ENCODE measurements at regions not wholly inside any gene's neighbourhood (a gene's known extent, or its start where the extent isn't known, plus 50 kb on each side); places are given as distances from the start of the nearest gene placed in this dataset.

DNA sequence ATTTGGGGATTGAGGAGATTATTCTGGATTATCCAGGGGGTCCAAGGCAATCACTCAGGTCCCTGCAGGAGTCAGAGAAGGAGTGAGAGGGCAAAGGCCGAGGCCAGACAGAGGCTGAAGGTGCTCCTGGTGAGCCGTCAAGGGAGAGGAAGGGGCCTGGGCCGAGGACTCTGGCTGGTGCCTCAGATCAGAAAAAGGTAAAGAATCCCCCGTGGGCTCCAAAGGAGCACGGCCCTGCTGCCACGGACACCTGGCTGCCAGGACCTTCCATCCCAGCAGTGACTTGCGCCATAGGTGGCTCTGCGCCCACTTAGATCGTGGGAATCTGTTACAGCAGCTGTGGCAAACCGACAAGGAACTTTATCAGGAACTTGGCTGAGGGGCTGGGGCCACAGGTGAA, 374.8 kb upstream of the MYT1L start:
- no peak for TF ChIP-seq CTCF (IDR thresholded peaks at IDR 0.05)
- H3K4me1 Mint-ChIP-seq: peaks cover 17% of the 10 kb centered on the region
- H3K4me3 Mint-ChIP-seq: no peak overlapping the region
- peaks cover 20% of the 10 kb centered on the region for H3K27me3 Mint-ChIP-seq (ENCODE audit: low read depth, poor library complexity)
- no peaks in the 10 kb centered on the region for H3K9me3 Mint-ChIP-seq
- no peaks in the 10 kb centered on the region for H3K36me3 Mint-ChIP-seq (ENCODE audit: low read depth)
- DNase-seq: no peak
- no peak overlapping the region for H3K27ac Mint-ChIP-seq

DNA sequence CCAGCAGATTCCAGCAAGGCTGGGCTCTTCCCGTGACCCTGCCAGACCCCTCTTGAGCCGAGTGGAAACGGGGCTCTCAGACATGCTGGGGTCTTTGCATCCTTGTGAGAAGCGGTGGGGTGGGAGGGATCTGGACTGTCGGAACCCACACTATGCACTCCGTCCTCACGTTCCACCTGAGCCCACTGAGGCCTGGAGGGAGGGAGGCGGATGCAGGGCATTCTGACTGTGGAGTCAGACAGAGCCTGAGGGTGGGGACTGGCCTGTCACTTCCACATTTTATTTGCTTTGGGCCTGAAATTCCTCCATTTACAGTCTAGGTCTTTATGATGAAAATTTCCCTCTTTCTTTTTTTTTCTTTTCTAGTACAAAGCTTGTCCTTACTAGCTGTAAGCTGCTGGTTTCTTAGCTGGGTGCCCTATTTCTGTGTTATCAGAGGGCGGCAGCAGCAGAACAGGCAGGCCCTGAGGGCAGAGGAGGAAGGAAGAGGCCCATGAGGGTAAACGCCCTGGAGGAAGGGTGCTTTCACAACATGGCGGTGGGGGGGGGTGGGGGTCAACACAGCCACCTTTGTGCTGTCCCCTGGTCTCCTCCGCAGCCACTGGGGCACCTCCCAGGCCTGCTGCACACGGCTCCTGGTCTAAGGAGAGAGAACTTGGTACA, 373.5 kb upstream of the MYT1L start:
- Mint-ChIP-seq H3K9me3 (no peaks in the 10 kb centered on the region), H3K36me3 (ENCODE audit: low read depth) (no peaks in the 10 kb centered on the region), H3K27me3 (ENCODE audit: low read depth, poor library complexity) (peaks cover 27% of the 10 kb centered on the region), H3K27ac (no peak overlapping the region), H3K4me1 (peaks cover 24% of the 10 kb centered on the region), H3K4me3 (no peak overlapping the region)
- TF ChIP-seq CTCF (IDR thresholded peaks at IDR 0.05): no peak
- DNase-seq: no peak

- H3K27me3 Mint-ChIP-seq (ENCODE audit: low read depth, poor library complexity): peaks cover 27% of the 10 kb centered on the region
- H3K4me3 Mint-ChIP-seq: no peak overlapping the region
- H3K9me3 Mint-ChIP-seq: no peaks in the 10 kb centered on the region
- peaks cover 30% of the 10 kb centered on the region for H3K4me1 Mint-ChIP-seq
- no peak overlapping the region for H3K27ac Mint-ChIP-seq
- no peak for DNase-seq
- no peaks in the 10 kb centered on the region for H3K36me3 Mint-ChIP-seq (ENCODE audit: low read depth)
- TF ChIP-seq CTCF (IDR thresholded peaks at IDR 0.05): no peak
Measured at GRCh38 chr2:2703762-2704427, 372.8 kb upstream of the MYT1L start.

- TF ChIP-seq CTCF (IDR thresholded peaks at IDR 0.05): no peak
- no peaks in the 10 kb centered on the region for H3K36me3 Mint-ChIP-seq (ENCODE audit: low read depth)
- H3K4me1 Mint-ChIP-seq: peaks cover 37% of the 10 kb centered on the region
- no peak for DNase-seq
- H3K27ac Mint-ChIP-seq: no peak overlapping the region
- peaks cover 27% of the 10 kb centered on the region for H3K27me3 Mint-ChIP-seq (ENCODE audit: low read depth, poor library complexity)
- no peak overlapping the region for H3K4me3 Mint-ChIP-seq
- no peaks in the 10 kb centered on the region for H3K9me3 Mint-ChIP-seq
Measured at GRCh38 chr2:2703172-2703571, 372.1 kb upstream of the MYT1L start.

DNA sequence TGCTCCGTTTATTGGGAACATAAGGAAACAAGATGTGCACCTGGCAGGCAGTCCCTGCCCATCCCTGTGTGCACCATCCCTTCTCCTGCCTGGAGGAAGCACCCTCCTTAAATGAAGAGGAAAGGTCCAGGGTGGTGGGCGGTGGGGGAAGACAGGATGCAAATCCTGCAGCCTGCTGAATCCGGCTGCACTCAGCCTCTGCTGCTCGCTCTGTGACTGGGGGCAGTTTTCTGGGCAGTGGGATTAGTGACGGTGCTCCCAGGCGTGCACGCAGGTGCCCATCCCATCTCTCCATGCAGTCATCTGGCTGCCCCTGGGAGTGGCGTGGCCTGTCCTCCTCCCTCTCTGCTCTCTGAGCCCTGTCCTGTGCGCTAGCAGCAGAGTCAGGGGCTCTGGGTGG, 371.3 kb upstream of the MYT1L start:
- Mint-ChIP-seq H3K27me3 (ENCODE audit: low read depth, poor library complexity) (peaks cover 30% of the 10 kb centered on the region), H3K4me3 (no peak overlapping the region), H3K36me3 (ENCODE audit: low read depth) (no peaks in the 10 kb centered on the region), H3K9me3 (no peaks in the 10 kb centered on the region), H3K27ac (no peak overlapping the region), H3K4me1 (peaks cover 34% of the 10 kb centered on the region)
- no peak for DNase-seq
- no peak for TF ChIP-seq CTCF (IDR thresholded peaks at IDR 0.05)

DNA sequence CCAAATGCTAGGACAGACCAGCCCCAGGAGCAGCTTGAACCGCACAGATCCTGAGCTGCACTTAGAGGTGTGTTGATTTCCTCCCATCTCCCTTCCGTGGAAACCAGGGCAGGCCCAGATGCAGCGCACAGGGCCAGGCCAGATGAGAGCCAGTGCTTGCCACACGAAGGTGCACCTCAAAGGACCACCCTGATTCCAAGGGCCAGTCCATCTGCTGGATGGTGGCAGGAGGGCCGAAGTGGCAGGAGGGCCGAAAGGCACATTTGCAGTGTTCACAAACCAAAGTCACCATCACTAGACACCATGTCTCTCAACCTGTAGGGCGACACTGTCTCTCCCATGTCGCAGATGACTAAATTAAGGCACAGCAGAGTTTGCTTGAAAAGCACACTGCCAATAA, 370.7 kb upstream of the MYT1L start:
- no peak for TF ChIP-seq CTCF (IDR thresholded peaks at IDR 0.05)
- no peaks in the 10 kb centered on the region for H3K9me3 Mint-ChIP-seq
- H3K27ac Mint-ChIP-seq: no peak overlapping the region
- H3K27me3 Mint-ChIP-seq (ENCODE audit: low read depth, poor library complexity): peaks cover 33% of the 10 kb centered on the region
- H3K36me3 Mint-ChIP-seq (ENCODE audit: low read depth): no peaks in the 10 kb centered on the region
- H3K4me3 Mint-ChIP-seq: no peak overlapping the region
- no peak for DNase-seq
- H3K4me1 Mint-ChIP-seq: peaks cover 28% of the 10 kb centered on the region

All from nephron progenitor cell (in vitro differentiated cells).